CD4-positive, alpha-beta T cell treated with Interleukin-21 for 1 hour (primary cell): ENCODE measurements at regions not wholly inside any gene's neighbourhood (a gene's known extent, or its start where the extent isn't known, plus 50 kb on each side); places are given as distances from the start of the nearest gene placed in this dataset.

Source experiments
- DNase-seq: peaks from one replicate; pipeline ENCODE4 v3.0.0-alpha.2; 2020

DNA sequence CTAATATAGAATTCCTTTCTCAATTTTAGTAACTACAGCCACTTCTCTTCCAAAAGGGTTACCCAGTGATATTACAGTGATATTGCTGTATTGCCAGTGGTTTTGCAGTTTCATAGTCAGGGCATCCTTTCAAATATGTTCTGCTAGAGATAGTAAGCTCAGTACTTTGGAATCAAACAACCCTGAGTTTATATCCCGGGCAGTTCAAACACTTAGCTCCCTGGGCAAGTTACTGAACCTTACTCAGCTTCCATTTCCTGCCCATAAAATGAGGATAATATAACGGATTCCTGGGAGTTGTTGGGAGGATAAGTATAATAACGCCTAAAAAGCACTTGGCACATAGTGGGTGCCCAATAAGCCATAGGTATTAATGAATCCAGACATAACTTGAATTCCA, 212.6 kb upstream of the PARD3B start:
- no peak for DNase-seq

- no peak for DNase-seq
Measured at GRCh38 chr2:204333861-204334260, 211.4 kb upstream of the PARD3B start.

GRCh38 chr2:204335451-204336058, 209.7 kb upstream of the PARD3B start:
- no peak for DNase-seq

DNA sequence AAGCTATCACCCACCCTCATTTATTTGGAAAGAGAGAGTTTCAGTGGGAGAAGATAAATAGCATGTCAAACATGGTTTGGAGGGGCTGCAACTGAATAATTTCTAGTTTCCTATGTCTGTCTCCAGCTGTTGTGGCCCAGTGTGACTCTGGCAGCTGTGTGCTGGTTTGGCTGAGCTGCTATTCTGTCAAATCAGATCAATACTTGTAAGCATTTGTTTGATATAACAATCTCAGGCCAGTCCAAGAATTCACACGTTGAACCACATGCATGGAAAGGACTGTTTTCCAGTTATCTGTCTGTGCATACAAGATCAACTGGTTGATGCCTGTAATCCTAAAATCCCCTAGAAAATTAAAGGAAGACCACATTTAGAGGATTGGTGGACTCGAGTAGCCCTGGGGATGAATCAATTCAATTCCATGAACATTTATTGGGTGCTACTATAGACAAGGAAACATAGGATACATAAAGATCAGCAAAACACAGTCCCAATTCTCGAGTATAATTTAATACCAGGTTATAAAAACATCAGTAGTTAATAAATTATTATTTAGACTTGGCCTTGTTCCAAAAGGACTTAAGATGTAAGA, 209.0 kb upstream of the PARD3B start:
- no peak for DNase-seq

DNA sequence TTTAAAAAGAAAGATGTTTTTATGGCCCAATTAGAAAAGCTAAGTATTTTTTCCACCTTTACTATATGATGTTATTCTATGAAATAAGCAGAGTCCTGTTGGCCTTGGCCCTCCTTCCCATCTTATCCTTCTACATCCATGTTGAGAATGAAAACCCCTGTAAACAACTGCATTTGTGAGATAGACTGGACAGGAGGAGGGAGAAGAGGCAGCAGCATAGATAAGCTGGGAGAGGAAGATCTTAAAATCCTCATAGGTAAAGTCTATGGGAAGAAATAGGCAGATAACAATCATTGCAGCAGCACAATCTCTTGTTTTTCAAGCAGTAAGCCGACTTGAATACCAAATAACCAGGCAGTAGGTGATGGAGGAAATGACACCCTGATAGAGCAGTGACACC, 207.6 kb upstream of the PARD3B start:
- DNase-seq, result no peak

DNA sequence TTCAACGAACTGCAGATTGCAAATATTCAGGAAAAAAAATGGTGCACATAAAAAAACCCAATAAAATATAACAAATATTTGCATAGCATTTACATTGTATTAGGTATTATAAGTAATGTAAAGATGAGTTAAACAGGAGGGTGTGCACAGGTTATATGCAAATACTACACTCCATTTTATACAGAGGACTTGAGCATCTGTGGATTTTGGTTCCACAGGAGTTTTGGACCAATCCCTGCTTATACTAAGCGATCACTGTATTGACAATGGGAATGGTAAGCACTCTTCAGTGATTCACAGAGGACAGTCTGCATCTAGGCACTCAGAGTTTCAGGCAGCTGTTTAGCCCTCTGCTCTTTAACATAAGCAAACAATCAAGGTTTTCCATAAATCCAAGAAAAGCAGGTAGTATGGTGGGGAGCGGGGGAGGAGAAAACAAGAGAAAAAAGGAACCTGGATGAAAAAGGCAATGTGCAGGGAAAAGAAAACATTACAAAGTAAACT, 206.0 kb upstream of the PARD3B start:
- no peak for DNase-seq

GRCh38 chr2:204340511-204340910, 204.8 kb upstream of the PARD3B start:
- no peak for DNase-seq

- DNase-seq, result no peak
Measured at GRCh38 chr2:204341887-204342276, 203.4 kb upstream of the PARD3B start.

- no peak for DNase-seq
Measured at GRCh38 chr2:204343685-204344084, 201.6 kb upstream of the PARD3B start.

- no peak for DNase-seq
Measured at GRCh38 chr2:204344119-204344518, 201.2 kb upstream of the PARD3B start.

DNA sequence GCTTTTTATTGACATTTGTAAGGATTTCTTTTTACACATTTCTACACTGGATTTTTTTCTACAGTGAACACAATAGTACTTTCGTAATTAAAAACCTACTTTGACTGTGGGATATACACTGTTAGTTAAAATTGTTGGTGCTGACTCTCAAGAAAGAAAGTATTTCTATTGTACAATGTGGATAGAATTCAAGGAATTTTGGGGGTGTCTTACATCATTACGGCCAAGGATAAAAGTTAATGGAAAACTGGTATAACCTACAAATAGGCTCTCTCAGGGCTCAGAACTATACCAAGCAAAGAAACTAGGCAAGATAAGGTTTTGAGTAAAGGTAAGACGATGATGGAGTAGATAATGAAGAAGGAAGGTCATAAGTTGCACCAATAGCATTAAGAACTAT, 198.4 kb upstream of the PARD3B start:
- DNase-seq, result no peak

DNA sequence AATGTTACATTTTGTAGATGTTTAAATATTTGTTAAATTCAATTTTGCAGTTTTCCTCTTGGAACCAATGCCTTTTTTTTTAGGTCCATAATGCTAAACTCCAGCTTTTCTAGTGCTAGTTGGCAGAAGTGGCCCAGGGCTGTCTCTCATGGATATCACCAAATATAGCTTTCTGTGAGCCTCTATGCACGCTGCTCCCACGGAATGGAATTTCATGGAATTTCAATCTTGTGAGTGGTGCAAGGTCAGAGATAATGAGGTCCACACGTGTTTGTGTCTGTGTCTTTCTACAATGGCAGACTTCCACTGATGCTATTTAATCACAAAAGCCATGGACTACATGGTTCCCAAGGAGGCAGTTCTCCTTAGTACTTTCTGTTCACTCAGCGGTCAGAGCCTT, 191.5 kb upstream of the PARD3B start:
- no peak for DNase-seq

- DNase-seq, result no peak
Measured at GRCh38 chr2:204354442-204354856, 190.8 kb upstream of the PARD3B start.

DNA sequence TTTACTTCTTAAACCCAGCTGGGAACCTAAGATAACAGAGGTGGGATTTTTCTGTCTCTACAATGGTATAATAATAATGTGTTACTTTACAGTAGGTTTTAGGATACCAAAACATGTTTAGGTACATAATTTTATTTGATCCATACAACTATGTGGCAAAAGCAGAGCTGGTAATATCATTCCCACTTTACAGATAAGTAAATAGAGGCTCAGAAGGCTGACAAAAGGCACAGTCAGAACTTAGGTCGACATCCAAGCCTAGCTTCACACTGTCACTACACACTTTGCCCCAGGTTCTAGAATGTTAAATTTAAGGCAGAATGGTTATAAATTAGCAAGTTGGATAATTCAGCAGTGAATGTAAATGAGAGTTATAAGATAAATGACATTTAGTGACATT, 189.6 kb upstream of the PARD3B start:
- DNase-seq, result no peak

GRCh38 chr2:204356151-204356641, 189.1 kb upstream of the PARD3B start:
- DNase-seq, result no peak

DNA sequence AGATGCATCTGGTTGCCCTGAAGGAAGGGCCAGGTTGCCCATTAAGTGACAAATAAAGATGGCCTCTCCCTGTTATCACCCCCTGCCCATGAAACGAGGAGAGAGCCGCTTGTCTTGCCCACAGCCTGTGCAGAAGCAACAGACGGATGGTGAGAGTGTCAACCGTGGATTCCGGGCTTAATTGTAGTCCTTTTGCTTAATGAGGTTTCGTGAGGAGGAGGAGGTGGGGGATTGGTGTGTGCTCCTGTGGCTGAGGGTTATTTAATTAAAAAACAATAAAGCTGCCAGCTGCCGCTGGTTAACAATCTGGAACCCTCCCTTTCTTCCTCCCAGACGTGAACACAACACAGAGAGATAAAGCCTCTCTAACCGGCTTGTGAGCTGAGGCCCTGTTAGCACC, 188.0 kb upstream of the PARD3B start:
- DNase-seq, result no peak

GRCh38 chr2:204359076-204359475, 186.2 kb upstream of the PARD3B start:
- no peak for DNase-seq

DNA sequence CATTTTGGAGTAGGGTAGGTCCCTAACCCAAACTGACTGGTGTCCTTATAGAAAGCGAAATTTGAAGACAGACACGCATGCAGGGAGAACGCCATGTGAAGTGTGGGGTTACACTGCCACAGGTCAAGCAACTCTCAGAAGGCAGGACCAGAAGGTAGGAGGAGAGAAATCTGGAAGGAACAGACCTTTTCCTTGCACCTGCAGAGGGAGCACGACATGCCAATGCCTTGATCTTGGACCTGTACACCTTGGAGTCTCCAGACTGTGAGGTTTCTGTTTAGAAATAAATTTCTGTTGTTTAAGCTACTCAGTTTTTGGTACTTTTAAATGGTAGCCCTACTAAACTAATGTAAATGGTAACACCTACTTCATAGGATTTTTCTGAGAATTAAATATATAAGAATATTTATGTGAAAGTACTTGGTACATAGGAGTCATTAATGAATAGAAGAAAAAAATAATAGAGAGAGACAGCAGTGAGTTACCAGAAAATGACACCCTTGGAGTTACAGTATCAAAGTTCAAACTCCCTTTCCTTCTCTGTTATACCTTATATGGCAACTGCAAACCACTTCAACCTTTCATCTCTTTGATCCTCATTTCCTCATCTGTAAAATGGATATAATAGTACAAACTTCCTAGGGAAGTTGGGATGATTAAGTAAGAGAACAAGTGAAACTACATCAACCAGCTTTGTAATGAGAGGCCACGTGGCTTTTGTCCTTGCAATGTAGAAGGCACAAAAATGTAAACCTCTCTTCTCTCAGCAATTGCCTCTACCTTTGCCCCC, 184.9 kb upstream of the PARD3B start:
- no peak for DNase-seq

DNA sequence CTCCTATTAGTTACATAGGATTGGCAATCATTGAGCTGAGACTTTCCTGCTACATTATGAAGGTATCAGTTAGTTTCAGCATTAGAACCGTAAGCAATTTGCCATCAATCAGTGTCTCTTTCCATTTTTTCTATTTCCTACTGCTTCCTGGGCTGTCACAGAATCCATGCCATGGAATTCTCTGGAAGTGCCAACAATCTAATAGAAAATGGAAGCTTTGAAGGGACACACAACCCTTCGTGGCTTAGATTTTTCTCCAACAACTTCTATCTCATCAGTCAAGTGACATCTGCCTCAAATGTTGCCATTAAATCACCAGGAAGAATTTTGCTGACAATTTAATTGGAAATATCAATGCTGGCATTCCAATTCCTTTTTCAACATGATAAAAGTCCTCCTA, 183.5 kb upstream of the PARD3B start:
- no peak for DNase-seq

GRCh38 chr2:204362581-204362980, 182.7 kb upstream of the PARD3B start:
- DNase-seq, result no peak

- no peak for DNase-seq
Measured at GRCh38 chr2:204363513-204363912, 181.8 kb upstream of the PARD3B start.

DNA sequence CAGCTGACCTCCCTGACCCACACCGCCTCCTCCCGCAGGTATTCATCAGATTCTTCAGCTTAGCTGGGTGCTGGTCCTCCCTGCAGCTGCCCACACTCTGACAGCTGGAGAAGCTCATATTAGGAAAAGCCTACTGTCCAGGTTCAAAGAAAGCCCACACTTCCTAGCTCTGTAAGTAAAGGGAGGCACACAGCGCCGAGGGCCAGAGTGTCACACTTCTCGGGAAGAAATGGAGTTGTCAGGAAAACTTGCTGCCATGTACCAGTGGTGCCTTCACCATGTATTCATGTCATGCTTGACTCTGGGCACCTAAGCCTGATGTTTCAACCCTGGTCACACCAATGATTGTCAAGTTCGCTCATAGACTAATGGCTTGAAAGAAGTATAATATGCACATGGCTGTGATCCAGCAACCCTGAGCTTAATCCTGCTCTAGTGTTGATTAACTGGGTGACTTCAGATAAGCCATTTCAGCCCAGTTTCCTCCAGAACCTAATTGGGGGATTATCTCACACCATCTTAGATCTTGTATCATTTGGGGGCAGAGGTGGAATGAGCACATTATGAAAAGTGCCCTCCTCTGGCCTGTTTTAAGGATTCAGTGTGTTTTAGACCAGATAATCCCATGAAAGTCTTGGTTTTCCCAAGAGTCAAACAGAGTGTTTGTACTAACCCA, 180.3 kb upstream of the PARD3B start:
- DNase-seq, result no peak

DNA sequence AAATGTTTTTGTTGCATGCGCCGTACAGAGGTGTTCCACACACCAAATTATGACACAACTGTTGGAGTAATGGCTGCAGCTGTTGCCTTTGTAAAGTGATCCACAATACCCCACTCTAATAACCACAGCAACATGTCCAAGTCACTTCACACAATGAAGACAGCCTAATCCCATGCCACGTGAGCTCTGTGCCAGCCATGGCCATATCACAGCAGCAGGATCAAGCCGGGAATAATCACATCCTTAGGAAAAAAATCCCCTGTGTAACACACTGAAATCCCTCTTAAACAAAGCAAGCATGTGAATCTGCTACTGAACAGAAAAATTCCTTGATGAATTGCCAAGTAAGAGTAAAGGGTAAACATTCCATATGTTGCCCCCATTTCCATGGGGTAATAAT, 179.5 kb upstream of the PARD3B start:
- no peak for DNase-seq

- DNase-seq, result no peak
Measured at GRCh38 chr2:204367466-204367865, 177.8 kb upstream of the PARD3B start.
